Activated CD4-positive, alpha-beta memory T cell treated with anti-CD3 and anti-CD28 coated beads for 36 hours (primary cell): ENCODE measurements at regions not wholly inside any gene's neighbourhood (a gene's known extent, or its start where the extent isn't known, plus 50 kb on each side); places are given as distances from the start of the nearest gene placed in this dataset.

Experiments used
- CTCF ChIA-PET: fragments of 350-600 bp; sonication (Branson Sonifier 250); formaldehyde crosslinking; loops from one replicate; lab custom pipeline; 2021; ENCODE audit warnings: antibody characterized with exemption, inconsistent platforms; lab: Charles Lee
- POLR2A ChIA-PET: fragments of 350-600 bp; sonication (Branson Sonifier 250); formaldehyde crosslinking; loops from one replicate; lab custom pipeline; 2021; ENCODE audit warnings: antibody characterized with exemption; lab: Charles Lee
- DNase-seq: peaks from one replicate; pipeline ENCODE4 v3.0.0-alpha.2; 2020
- H3K27ac Mint-ChIP-seq: one replicate; pipeline ENCODE4 v1.8.0; 2021; ENCODE audit warnings: mixed read lengths
- H3K27me3 Mint-ChIP-seq: one replicate; pipeline ENCODE4 v1.8.0; 2021; ENCODE audit warnings: mixed read lengths
- H3K36me3 Mint-ChIP-seq: one replicate; pipeline ENCODE4 v1.8.0; 2021; ENCODE audit warnings: mixed read lengths
- H3K4me1 Mint-ChIP-seq: one replicate; pipeline ENCODE4 v1.8.0; 2021; ENCODE audit warnings: low read depth, mixed read lengths
- H3K4me3 Mint-ChIP-seq: one replicate; pipeline ENCODE4 v1.8.0; 2021; ENCODE audit warnings: mild to moderate bottlenecking, mixed read lengths
- H3K9me3 Mint-ChIP-seq: one replicate; pipeline ENCODE4 v1.8.0; 2021; ENCODE audit warnings: mixed read lengths
- intact Hi-C: fragments of 100-400 bp; cut with micrococcal nuclease; formaldehyde crosslinking; loops from one replicate; pipeline ENCODE4 v1.15.1; 2023

DNA sequence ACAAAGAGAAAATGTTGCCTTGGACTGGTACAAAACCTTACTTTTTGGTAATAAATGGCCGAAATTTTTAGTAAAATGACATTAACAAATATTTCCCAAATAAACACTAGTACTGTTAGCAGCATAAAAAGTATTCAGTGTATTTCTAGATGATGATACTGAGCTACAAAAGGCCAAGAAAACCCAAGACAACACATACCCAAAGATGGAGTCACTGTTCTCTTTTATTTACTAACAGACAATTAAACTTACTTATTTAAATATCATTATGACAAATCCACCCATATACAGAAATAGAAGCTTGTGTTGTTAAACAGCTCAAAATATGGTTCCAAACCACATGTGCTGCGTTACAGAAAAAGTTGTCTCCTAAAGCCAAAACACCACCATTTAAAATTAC is 239.9 kb downstream of the ZEB2 start:
- no peaks in the 10 kb centered on the region for H3K27me3 Mint-ChIP-seq
- H3K27ac Mint-ChIP-seq, result no peak overlapping the region
- H3K36me3 Mint-ChIP-seq, result no peaks in the 10 kb centered on the region
- no peaks in the 10 kb centered on the region for H3K9me3 Mint-ChIP-seq
- H3K4me3 Mint-ChIP-seq, result no peak overlapping the region
- peaks cover 13% of the 10 kb centered on the region for H3K4me1 Mint-ChIP-seq
- ChIA-PET POLR2A (no interaction called here), CTCF (no interaction called here)
- intact Hi-C loops, result no loop called here
- no peak for DNase-seq

DNA sequence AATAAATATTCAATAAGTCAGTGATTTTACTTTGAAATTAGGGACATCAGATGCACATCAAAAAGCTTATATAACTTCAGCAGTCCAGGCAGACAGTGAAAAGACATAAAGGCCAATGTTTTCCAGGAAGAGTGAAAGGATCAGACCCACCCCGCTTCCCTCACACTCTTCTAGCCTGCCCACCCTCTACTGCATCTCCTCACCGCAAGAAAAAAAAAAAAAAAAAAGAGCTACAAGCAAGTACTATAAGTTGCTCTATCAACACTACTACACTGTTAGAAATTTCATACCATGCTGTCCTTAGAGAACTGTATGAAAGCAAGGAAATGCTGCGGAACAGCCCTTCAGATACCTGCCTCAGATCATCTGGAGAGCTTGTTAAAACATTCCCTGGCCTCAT is 240.8 kb downstream of the ZEB2 start:
- Mint-ChIP-seq H3K4me1 (peaks cover 13% of the 10 kb centered on the region), H3K27me3 (no peaks in the 10 kb centered on the region), H3K27ac (no peak overlapping the region), H3K9me3 (no peaks in the 10 kb centered on the region), H3K36me3 (no peaks in the 10 kb centered on the region), H3K4me3 (no peak overlapping the region)
- POLR2A ChIA-PET, result no interaction called here
- CTCF ChIA-PET, result no interaction called here
- no peak for DNase-seq
- intact Hi-C loops, result no loop called here

DNA sequence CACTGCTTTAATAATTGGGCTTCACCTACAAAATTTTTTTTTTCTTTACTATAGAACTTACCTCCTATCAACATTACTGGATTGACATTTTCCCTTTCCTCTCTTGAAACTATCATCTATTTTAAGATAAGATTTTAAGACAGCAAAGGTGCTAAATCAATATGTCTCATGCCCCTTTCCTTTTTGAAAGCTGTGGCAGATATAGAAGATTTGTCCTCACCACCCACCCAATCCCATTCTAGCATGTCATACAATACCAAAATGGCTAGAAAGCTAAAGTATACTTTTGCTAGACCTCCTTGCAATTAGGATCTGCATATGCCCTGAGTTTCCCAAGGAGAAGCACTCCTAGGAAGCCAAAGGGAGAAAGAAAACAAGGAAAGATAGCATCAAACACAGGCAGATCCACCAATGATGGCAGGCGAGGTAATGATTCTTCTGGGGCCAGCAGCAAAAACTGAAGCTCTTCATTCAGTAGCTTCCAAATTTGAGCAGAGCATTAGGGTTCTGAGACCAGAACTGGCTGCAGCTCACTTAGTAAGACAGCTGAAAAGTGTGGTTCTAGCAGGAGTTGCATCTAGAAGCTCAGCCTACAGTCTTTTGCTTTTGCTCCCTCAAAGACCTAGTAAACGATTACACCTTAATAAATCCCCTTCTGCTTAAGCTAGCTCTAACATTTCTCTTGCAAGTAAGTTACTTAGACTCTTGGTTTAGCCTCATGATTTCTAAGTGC is 242.1 kb downstream of the ZEB2 start:
- no peak overlapping the region for H3K27ac Mint-ChIP-seq
- intact Hi-C loops, result no loop called here
- no peak for DNase-seq

DNA sequence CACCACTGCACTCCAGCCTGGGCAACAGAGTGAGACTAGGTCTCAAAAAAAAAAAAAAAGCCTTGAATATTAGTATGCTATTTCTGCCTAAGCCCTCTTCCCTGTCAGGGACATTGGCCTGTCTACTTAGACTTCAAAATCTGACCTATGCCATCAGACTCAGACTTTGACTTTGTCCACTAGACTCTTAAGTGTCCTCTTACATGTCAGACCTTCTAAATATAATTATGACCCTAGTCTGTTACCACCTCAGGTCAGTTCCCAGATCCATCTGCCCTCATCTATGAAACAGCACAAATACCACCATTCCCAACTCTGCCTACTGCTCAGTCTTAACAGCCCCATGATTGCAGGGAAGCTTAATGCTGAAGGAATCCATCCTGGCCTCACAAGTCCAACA is 244.6 kb downstream of the ZEB2 start:
- Mint-ChIP-seq H3K9me3 (no peaks in the 10 kb centered on the region), H3K27ac (no peak overlapping the region), H3K4me3 (no peak overlapping the region), H3K4me1 (peaks cover 14% of the 10 kb centered on the region), H3K36me3 (peaks cover 4% of the 10 kb centered on the region), H3K27me3 (no peaks in the 10 kb centered on the region)
- ChIA-PET POLR2A (no interaction called here), CTCF (interaction anchor here (0.7 kb wide), 1 partner anchor 675 kb away, joined by 3 read pairs; no protein-coding TSS in a partner anchor)
- intact Hi-C loops, result no loop called here
- DNase-seq, result no peak

More for the DNA sequence above, 242.1 kb downstream of the ZEB2 start:
- ChIA-PET CTCF (no interaction called here), POLR2A (interaction anchor here (1.4 kb wide), 1 partner anchor 77 kb away, joined by 3 read pairs; no protein-coding TSS in a partner anchor)
- H3K4me3 Mint-ChIP-seq, result no peak overlapping the region
- H3K36me3 Mint-ChIP-seq, result peaks cover 4% of the 10 kb centered on the region
- H3K27me3 Mint-ChIP-seq, result no peaks in the 10 kb centered on the region
- H3K4me1 Mint-ChIP-seq, result peaks cover 13% of the 10 kb centered on the region
- no peaks in the 10 kb centered on the region for H3K9me3 Mint-ChIP-seq

DNA sequence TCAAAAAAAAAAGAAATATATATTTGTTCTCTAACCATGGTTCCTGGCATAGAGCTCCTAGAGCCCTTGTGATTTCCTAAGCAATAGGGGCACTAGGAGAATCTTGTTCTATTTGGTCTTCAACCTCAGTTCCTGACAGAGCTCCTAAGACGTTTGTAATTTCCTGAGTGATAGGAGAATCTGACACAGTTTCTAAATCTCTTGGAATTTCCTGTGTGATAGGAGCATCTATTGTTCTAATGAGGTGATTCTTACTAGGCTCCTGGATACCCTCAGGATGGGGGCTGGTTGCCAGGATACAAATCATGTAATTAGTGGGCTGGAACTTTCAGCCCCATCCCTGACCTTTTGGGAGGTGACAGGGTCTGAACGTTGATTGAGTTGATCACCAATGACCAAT is 245.8 kb downstream of the ZEB2 start:
- peaks cover 4% of the 10 kb centered on the region for H3K36me3 Mint-ChIP-seq
- DNase-seq, result no peak
- H3K4me3 Mint-ChIP-seq, result no peak overlapping the region
- H3K9me3 Mint-ChIP-seq, result no peaks in the 10 kb centered on the region
- H3K27ac Mint-ChIP-seq, result no peak overlapping the region
- H3K4me1 Mint-ChIP-seq, result peaks cover 14% of the 10 kb centered on the region
- intact Hi-C loops, result no loop called here
- ChIA-PET POLR2A (interaction anchor here (0.6 to 0.9 kb wide), 2 partner anchors 17 to 42 kb away, joined by 3 to 4 read pairs; no protein-coding TSS in a partner anchor), CTCF (no interaction called here)
- no peaks in the 10 kb centered on the region for H3K27me3 Mint-ChIP-seq

DNA sequence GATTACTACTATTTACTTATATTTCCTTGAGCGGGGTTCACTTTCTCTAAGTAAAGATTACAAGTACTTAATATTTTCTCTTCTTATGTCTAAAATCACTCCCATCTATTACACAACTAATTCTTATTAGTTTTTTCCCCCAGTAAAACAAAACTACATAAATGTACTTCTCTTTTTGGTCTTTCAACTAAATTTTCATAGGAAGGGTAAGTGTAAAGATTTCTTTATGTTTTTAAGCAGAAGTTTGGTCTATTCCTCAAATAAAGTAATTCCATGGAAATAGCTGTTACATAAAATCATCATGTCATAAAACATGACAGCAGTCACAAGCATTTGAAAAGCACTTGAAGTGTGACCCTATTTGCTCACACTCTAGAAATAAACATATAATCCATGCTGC is 249.0 kb downstream of the ZEB2 start:
- DNase-seq, result no peak
- no peaks in the 10 kb centered on the region for H3K9me3 Mint-ChIP-seq
- intact Hi-C loops, result no loop called here
- POLR2A ChIA-PET, result no interaction called here
- H3K4me1 Mint-ChIP-seq, result peaks cover 24% of the 10 kb centered on the region
- no peak overlapping the region for H3K4me3 Mint-ChIP-seq
- CTCF ChIA-PET, result no interaction called here
- no peaks in the 10 kb centered on the region for H3K27me3 Mint-ChIP-seq
- H3K36me3 Mint-ChIP-seq, result peaks cover 4% of the 10 kb centered on the region
- no peak overlapping the region for H3K27ac Mint-ChIP-seq

DNA sequence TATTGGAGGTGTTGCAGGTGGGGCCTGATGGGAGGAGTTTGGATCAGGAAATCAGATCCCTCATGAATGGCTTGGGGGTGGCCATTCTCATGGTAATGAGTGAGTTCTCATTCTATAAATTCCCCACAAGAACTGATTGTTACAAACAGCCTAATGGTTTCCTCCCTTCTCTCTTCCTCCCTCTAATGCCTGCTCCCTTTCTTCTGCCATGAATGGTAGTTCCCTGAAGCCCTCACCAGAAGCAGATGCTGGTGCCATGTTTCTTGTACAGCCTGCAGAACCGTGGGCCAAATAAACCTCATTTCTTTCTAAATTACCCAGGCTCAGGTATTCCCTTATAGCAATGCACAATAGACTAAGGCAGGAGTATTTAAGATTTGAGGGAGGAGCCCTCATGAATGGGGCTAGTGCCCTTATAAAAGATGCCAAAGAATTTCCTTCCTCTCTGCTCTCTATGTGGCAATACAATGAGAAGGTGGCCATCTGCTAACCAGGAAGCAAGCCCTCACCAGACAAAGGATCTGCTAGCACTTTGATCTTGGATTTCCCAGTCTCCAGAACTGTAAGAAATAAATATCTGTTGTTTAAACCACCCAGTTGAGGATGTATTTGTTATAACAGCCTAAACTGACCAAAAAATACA is 251.8 kb downstream of the ZEB2 start:
- DNase-seq, result no peak
- Mint-ChIP-seq H3K4me1 (peaks cover 28% of the 10 kb centered on the region), H3K27me3 (no peaks in the 10 kb centered on the region), H3K4me3 (no peak overlapping the region), H3K27ac (no peak overlapping the region), H3K36me3 (peaks cover 2% of the 10 kb centered on the region), H3K9me3 (no peaks in the 10 kb centered on the region)
- POLR2A ChIA-PET, result no interaction called here
- CTCF ChIA-PET, result interaction anchor here (1.0 kb wide), 1 partner anchor 10 kb away, joined by 4 read pairs; no protein-coding TSS in a partner anchor
- intact Hi-C loops, result loop anchor here (5.0 kb wide), 1 partner anchor 54 kb away; no protein-coding TSS in a partner anchor

DNA sequence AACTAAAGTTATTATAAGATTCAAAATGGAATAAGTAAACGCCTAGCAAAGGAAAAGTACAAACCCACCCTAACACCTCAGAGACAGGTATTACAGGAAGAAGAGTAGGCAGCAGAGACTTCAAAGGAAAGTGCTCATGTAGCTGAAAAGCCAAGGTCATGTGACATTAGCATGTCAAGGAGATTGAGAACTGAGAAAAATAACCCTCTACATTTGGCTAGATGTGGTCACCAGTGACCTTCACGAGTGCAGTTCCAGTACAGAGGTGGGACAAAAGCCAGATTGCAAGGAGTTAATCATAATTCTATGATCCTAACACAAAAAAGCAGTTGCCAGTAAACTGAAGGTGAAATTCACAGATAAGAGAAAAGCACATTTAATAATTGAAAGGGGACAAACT is 252.7 kb downstream of the ZEB2 start:
- intact Hi-C loops, result loop anchor here (5.0 kb wide), 1 partner anchor 55 kb away; no protein-coding TSS in a partner anchor
- peaks cover 2% of the 10 kb centered on the region for H3K36me3 Mint-ChIP-seq
- no peaks in the 10 kb centered on the region for H3K27me3 Mint-ChIP-seq
- H3K4me3 Mint-ChIP-seq, result no peak overlapping the region
- H3K27ac Mint-ChIP-seq, result peak overlapping the region; percentile 18
- peaks cover 28% of the 10 kb centered on the region for H3K4me1 Mint-ChIP-seq
- no peaks in the 10 kb centered on the region for H3K9me3 Mint-ChIP-seq
- peak; percentile 17 for DNase-seq
- ChIA-PET CTCF (interaction anchor here (1.0 kb wide), 1 partner anchor 9 kb away, joined by 4 read pairs; no protein-coding TSS in a partner anchor), POLR2A (no interaction called here)

DNA sequence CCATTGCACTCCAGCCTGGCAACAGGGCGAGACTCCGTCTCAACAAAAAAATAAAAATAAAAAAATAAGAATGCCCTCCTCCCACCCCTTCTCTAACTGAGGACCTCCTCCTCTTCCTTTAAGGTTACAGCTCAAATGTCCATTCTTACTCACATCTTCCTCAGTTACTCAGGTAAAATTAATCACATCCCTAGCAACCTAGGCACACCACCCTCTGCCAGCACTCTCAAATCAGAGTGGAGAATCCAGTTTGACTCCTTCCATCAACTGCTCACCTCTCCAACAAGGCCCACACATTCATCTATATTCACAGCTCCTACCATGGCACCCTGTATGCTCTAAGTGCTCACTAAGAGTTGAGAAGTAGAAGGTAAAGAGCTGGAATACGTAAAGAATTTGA is 254.3 kb downstream of the ZEB2 start:
- no peaks in the 10 kb centered on the region for H3K9me3 Mint-ChIP-seq
- no peak overlapping the region for H3K4me3 Mint-ChIP-seq
- peaks cover 35% of the 10 kb centered on the region for H3K4me1 Mint-ChIP-seq
- intact Hi-C loops, result loop anchor here (5.0 kb wide), 1 partner anchor 57 kb away; no protein-coding TSS in a partner anchor
- H3K36me3 Mint-ChIP-seq, result peaks cover 2% of the 10 kb centered on the region
- H3K27me3 Mint-ChIP-seq, result no peaks in the 10 kb centered on the region
- DNase-seq, result no peak
- ChIA-PET POLR2A (no interaction called here), CTCF (interaction anchor here (0.6 kb wide), 1 partner anchor 263 kb away, joined by 4 read pairs; no protein-coding TSS in a partner anchor)
- H3K27ac Mint-ChIP-seq, result no peak overlapping the region

DNA sequence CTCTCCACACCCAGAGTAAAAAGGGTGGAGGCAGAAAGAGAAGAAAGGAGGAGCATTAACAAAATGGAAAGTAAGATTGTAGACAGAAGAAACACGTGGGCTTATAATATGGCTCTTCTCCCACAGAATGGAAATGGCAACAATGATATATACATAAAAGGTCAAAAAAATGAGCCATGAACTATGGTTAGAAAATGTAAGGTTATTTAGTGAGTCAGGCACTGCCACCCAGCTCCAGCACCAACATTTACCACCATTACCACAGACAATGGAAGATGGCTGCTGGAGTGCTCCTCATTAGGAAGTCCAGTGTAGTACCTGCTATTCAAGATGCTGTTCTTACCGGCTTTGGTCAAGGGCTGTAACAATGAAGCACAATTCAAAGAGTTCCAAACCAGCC is 258.0 kb downstream of the ZEB2 start:
- Mint-ChIP-seq H3K36me3 (peaks cover 13% of the 10 kb centered on the region), H3K4me3 (no peak overlapping the region), H3K4me1 (peaks cover 33% of the 10 kb centered on the region), H3K9me3 (peaks cover 17% of the 10 kb centered on the region), H3K27me3 (no peaks in the 10 kb centered on the region), H3K27ac (no peak overlapping the region)
- DNase-seq, result no peak
- intact Hi-C loops, result loop anchor here (2.0 to 5.0 kb wide), 2 partner anchors 13 to 95 kb away; no protein-coding TSS in a partner anchor
- POLR2A ChIA-PET, result interaction anchor here (0.6 kb wide), 1 partner anchor 13 kb away, joined by 3 read pairs; no protein-coding TSS in a partner anchor
- CTCF ChIA-PET, result no interaction called here

DNA sequence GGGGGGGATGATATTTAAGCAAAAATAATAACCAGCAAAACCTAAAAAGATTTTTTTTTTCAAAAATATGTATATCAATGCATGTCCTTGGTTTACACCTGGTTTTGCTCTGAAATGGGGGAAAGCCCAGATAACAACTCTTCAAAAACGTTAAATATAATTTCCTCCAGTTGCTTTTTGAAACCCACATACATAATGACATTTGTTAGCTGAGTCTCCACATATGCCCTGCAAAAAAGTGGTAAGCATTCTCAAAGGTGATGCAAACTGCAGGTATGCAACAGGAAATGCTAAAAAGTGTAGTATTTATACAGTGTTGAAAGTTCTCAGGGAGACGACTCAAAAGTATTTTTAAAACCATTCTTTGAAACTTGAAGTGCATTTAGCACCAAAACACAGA is 258.6 kb downstream of the ZEB2 start:
- CTCF ChIA-PET, result no interaction called here
- H3K27ac Mint-ChIP-seq, result no peak overlapping the region

DNA sequence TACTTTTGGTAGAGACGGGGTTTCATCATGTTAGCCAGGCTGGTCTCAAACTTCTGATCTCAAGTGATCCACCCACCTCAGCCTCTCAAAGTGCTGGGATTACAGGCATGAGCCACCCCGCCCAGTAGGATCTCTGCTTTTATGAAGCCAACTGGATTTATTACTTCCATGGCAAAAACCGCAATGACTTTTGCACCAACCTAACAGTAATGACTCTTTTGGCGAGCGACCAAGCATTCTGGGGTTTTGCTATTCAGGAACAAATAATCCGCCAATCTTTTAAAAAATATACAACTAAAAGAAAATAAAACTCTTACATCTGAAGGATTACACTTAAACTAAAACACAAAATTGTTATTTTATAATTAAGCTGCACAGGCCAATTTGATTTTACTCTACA is 260.6 kb downstream of the ZEB2 start:
- no peak for DNase-seq

More for the DNA sequence above, 258.6 kb downstream of the ZEB2 start:
- POLR2A ChIA-PET, result no interaction called here
- intact Hi-C loops, result loop anchor here (5.0 kb wide), 1 partner anchor 94 kb away; no protein-coding TSS in a partner anchor
- H3K4me3 Mint-ChIP-seq, result no peak overlapping the region
- DNase-seq, result no peak
- H3K36me3 Mint-ChIP-seq, result peaks cover 13% of the 10 kb centered on the region
- peaks cover 32% of the 10 kb centered on the region for H3K4me1 Mint-ChIP-seq
- no peaks in the 10 kb centered on the region for H3K27me3 Mint-ChIP-seq
- peaks cover 17% of the 10 kb centered on the region for H3K9me3 Mint-ChIP-seq

More for the DNA sequence above, 260.6 kb downstream of the ZEB2 start:
- ChIA-PET CTCF (no interaction called here), POLR2A (no interaction called here)
- Mint-ChIP-seq H3K27ac (no peak overlapping the region), H3K36me3 (peaks cover 27% of the 10 kb centered on the region), H3K4me1 (peaks cover 30% of the 10 kb centered on the region), H3K4me3 (no peak overlapping the region), H3K27me3 (no peaks in the 10 kb centered on the region), H3K9me3 (peaks cover 29% of the 10 kb centered on the region)
- intact Hi-C loops, result no loop called here
